HCT116 (cell line): ENCODE measurements at regions not wholly inside any gene's neighbourhood (a gene's known extent, or its start where the extent isn't known, plus 50 kb on each side); places are given as distances from the start of the nearest gene placed in this dataset.

Source experiments
- ATAC-seq: fragments of 200-7000 bp; cut with Tn5 transposase; 2 replicates; pipeline ENCODE4 v1.9.1; 2020; ENCODE audit warnings: mild to moderate bottlenecking, moderate library complexity
- BruUV-seq: library from RNA; stranded (reverse); fragments of 400-500 nt; replicated peaks from 2 replicates; lab custom pipeline; 2021; lab: Mats Ljungman, UMichigan
- CTCF ChIA-PET: fragments of 300-600 bp; sonication (Branson Sonifier 250); formaldehyde crosslinking; loops from one replicate; lab custom pipeline; 2021; ENCODE audit warnings: antibody characterized with exemption; lab: Charles Lee
- POLR2A ChIA-PET: fragments of 300-600, 350-600 bp; sonication (Branson Sonifier 250); formaldehyde crosslinking; loops from one replicate; lab custom pipeline; 2021; ENCODE audit warnings: antibody characterized with exemption; lab: Charles Lee
- RAD21 ChIA-PET, 2 experiments: fragments of 300-600 bp; sonication (Branson Sonifier 250); formaldehyde crosslinking; loops; one replicate each; lab custom pipeline; 2023; ENCODE audit warnings: low total read pairs in 2 of 2; ENCODE audit not compliant: uncharacterized antibody in 2 of 2, unreplicated experiment in 2 of 2, low non-redundant PET in 1 of 2; lab: Charles Lee
- DNase-seq: peaks from one replicate; pipeline ENCODE4 v3.0.0-alpha.2; 2010; ENCODE audit warnings: low read depth, low spot score
- H2AFZ ChIP-seq: fragments of 200-600 bp; shearing (Covaris generic), sonication (generic); 2 replicates; pipeline ENCODE4 v1.6.1; 2017; ENCODE audit warnings: low read depth, mixed run types, mixed read lengths, antibody characterized with exemption, low read length; ENCODE audit not compliant: poor library complexity, severe bottlenecking
- H3K27ac ChIP-seq: 2 replicates; pipeline ENCODE4 v1.5.1; 2012; ENCODE audit warnings: low read depth, low read length
- H3K27me3 ChIP-seq: fragments of 200-600 bp; sonication (generic); 2 replicates; pipeline ENCODE4 v1.6.1; 2016; ENCODE audit warnings: mixed run types, low read length, mixed read lengths; ENCODE audit not compliant: insufficient read depth
- H3K36me3 ChIP-seq, 2 experiments: fragments of 200-500 bp in 1 of 2; fragments of 200-600 bp in 1 of 2; sonication (Bioruptor generic) in 1 of 2; sonication (generic) in 1 of 2; 2 replicates each; pipeline versions ENCODE4 v1.5.1 to v1.6.1; 2014 to 2016; ENCODE audit warnings: low read length in 2 of 2, inconsistent platforms in 1 of 2, mixed read lengths in 1 of 2, mixed run types in 1 of 2; ENCODE audit not compliant: insufficient read depth in 2 of 2, control insufficient read depth in 1 of 2
- H3K4me1 ChIP-seq, 2 experiments: fragments of 200-600 bp in 1 of 2; sonication (generic) in 1 of 2; 2 replicates each; pipeline versions ENCODE4 v1.5.1 to v1.6.1; 2012 to 2017; ENCODE audit warnings: low read length in 2 of 2, inconsistent platforms in 1 of 2, mild to moderate bottlenecking in 1 of 2, mixed read lengths in 1 of 2, mixed run types in 1 of 2, moderate library complexity in 1 of 2; ENCODE audit not compliant: insufficient read depth in 2 of 2, control insufficient read depth in 1 of 2
- H3K4me2 ChIP-seq: fragments of 200-600 bp; sonication (generic); 2 replicates; pipeline ENCODE4 v1.6.1; 2017; ENCODE audit warnings: mixed run types, low read length, mixed read lengths
- H3K4me3 ChIP-seq, 2 experiments: fragments of 200-600 bp in 1 of 2; sonication (generic) in 1 of 2; replicated peaks in 1 of 2; 2 replicates each; pipeline ENCODE4 v1.5.1; 2011 to 2016; ENCODE audit warnings: low read length in 2 of 2, control low read depth in 1 of 2, low read depth in 1 of 2, mild to moderate bottlenecking in 1 of 2, mixed read lengths in 1 of 2, mixed run types in 1 of 2
- H3K79me2 ChIP-seq: fragments of 200-600 bp; sonication (generic); 2 replicates; pipeline ENCODE4 v1.6.1; 2017; ENCODE audit warnings: mild to moderate bottlenecking, mixed run types, low read length, moderate library complexity, mixed read lengths; ENCODE audit not compliant: insufficient read depth
- H3K9ac ChIP-seq: fragments of 200-600 bp; sonication (generic); 2 replicates; pipeline ENCODE4 v1.6.1; 2016; ENCODE audit warnings: low read length, mixed read lengths
- H3K9me2 ChIP-seq: fragments of 200-600 bp; sonication (generic), shearing (Covaris generic); 2 replicates; pipeline ENCODE4 v1.6.1; 2017; ENCODE audit warnings: mixed run types, mild to moderate bottlenecking, moderate library complexity; ENCODE audit not compliant: insufficient read depth
- H3K9me3 ChIP-seq, 2 experiments: fragments of 200-500 bp in 1 of 2; fragments of 200-600 bp in 1 of 2; sonication (Bioruptor generic) in 1 of 2; sonication (generic) in 1 of 2; 2 replicates each; pipeline ENCODE4 v1.6.1; 2014 to 2017; ENCODE audit warnings: low read length in 2 of 2, mixed read lengths in 2 of 2, inconsistent platforms in 1 of 2, low read depth in 1 of 2, mild to moderate bottlenecking in 1 of 2, mixed run types in 1 of 2, moderate library complexity in 1 of 2; ENCODE audit not compliant: control insufficient read depth in 1 of 2, insufficient read depth in 1 of 2
- H4K20me1 ChIP-seq: fragments of 200-600 bp; sonication (generic), shearing (Covaris generic); 2 replicates; pipeline ENCODE4 v1.6.1; 2017; ENCODE audit warnings: mixed run types, mild to moderate bottlenecking, moderate library complexity; ENCODE audit not compliant: insufficient read depth
- CBX3 ChIP-seq: IDR thresholded peaks from 2 replicates; pipeline ENCODE4 v1.6.1; 2012; ENCODE audit warnings: low read depth
- CEBPB ChIP-seq: IDR thresholded peaks from 2 replicates; pipeline ENCODE4 v1.6.1; 2012; ENCODE audit warnings: low read depth
- EGR1 ChIP-seq: IDR thresholded peaks from 2 replicates; pipeline ENCODE4 v1.6.1; 2012; ENCODE audit warnings: low read depth
- ELF1 ChIP-seq: IDR thresholded peaks from 2 replicates; pipeline ENCODE4 v1.6.1; 2012; ENCODE audit warnings: low read depth, borderline replicate concordance
- EZH2 ChIP-seq: fragments of 200-600 bp; sonication (generic); IDR thresholded peaks from 2 replicates; pipeline ENCODE4 v1.6.1; 2017; ENCODE audit warnings: antibody characterized with exemption, mixed run types
- EZH2phosphoT487 ChIP-seq: fragments of 200-600 bp; IDR thresholded peaks from 2 replicates; pipeline ENCODE4 v1.6.1; 2018; ENCODE audit warnings: antibody characterized with exemption, borderline replicate concordance
- JUND ChIP-seq: IDR thresholded peaks from 2 replicates; pipeline ENCODE4 v1.6.1; 2012
- POLR2A ChIP-seq: IDR thresholded peaks from 2 replicates; pipeline ENCODE4 v1.7.0; 2011; ENCODE audit warnings: borderline replicate concordance; ENCODE audit not compliant: insufficient read depth, insufficient read length; ENCODE audit errors: extremely low read depth
- RAD21 ChIP-seq: IDR thresholded peaks from 2 replicates; pipeline ENCODE4 v1.6.1; 2012; ENCODE audit warnings: low read depth, mild to moderate bottlenecking
- SP1 ChIP-seq: IDR thresholded peaks from 2 replicates; pipeline ENCODE4 v1.6.1; 2012; ENCODE audit warnings: low read depth
- TCF7L2 ChIP-seq: IDR thresholded peaks from 2 replicates; pipeline ENCODE4 v1.7.0; 2011; ENCODE audit warnings: borderline replicate concordance, inconsistent platforms; ENCODE audit not compliant: insufficient read depth, insufficient read length; ENCODE audit errors: extremely low read depth
- YY1 ChIP-seq: IDR thresholded peaks from 2 replicates; pipeline ENCODE4 v1.6.1; 2011; ENCODE audit warnings: low read length, low read depth, moderate library complexity, mild to moderate bottlenecking; ENCODE audit not compliant: insufficient replicate concordance; ENCODE audit errors: extremely low read depth
- ZBTB33 ChIP-seq: IDR thresholded peaks from 2 replicates; pipeline ENCODE4 v1.6.1; 2011; ENCODE audit warnings: mild to moderate bottlenecking, low read length, moderate library complexity; ENCODE audit not compliant: insufficient replicate concordance; ENCODE audit errors: extremely low read depth
- ZFX ChIP-seq: fragments of 450-650 bp; IDR thresholded peaks from 2 replicates; pipeline ENCODE4 v1.6.1; 2017
- intact Hi-C: fragments of 100-400 bp; cut with micrococcal nuclease; formaldehyde crosslinking; loops from 2 replicates; pipeline ENCODE4 v1.10.0; 2022
- TF ChIP-seq, protein P1 (sequence below): IDR thresholded peaks from 2 replicates; pipeline ENCODE4 v1.6.1; 2012
- TF ChIP-seq, protein P2 (sequence below), 3 experiments: fragments of 200-600 bp in 1 of 3; sonication (generic) in 1 of 3; IDR thresholded peaks in 2 of 3; conservative IDR thresholded peaks in 1 of 3; 2 replicates each; pipeline ENCODE4 v1.5.1; 2012 to 2017; ENCODE audit warnings: low read depth in 2 of 3, low read length in 2 of 3, antibody characterized with exemption in 1 of 3, borderline replicate concordance in 1 of 3, control low read depth in 1 of 3, mild to moderate bottlenecking in 1 of 3, mixed read lengths in 1 of 3, mixed run types in 1 of 3, moderate library complexity in 1 of 3; ENCODE audit not compliant: insufficient read depth in 1 of 3

DNA sequence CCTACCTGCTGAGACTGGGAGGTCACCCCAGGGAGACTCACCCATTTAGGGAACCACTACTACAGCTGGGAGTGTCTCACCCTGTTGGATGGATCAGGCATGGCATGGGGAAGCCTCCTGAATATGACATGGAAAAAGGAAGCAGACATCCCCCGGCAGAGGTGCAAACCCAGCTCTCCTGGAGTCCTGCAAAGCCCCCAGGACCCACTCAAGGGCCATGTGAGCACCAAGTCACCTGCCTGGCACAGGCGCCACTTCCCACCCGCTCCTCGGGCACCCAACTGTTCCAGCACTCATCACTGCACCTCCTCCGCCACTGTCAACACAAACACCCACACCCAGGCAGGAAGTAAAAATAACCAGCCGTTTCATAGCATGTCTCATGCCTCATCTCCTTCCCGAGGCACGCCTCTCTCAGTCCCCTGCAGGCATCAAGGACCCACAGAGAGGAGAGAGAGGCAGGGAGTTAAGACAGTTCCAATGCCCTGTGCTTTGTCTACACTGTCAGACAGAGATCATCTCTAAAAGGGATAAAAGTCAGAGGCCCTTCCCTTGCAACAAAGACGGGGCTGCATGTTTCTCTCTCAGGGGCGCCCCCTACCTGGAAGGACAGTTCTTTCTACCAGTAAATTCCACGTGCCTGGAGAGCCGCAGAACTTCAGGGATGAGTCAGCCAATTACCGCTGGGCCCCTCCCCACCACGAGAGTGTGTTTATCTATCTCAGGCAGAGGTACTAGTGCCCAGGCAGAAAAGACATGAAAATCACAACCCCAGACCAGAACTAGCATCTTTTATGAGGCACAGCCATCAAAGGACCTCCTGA lies 150.1 kb upstream of the SOD1 start (continued):
- 0 out of 2 replicates have a peak, but pooled peaks have one; percentile 50 for TF ChIP-seq CBX3
- TF ChIP-seq CEBPB = no peak
- peak; percentile 25; the same call in 1 of the 2 replicates for TF ChIP-seq SP1
- peak; percentile 64; the same call in 1 of the 2 replicates for TF ChIP-seq JUND
- TF ChIP-seq EGR1 = peak; percentile 55

GRCh38 chr21:31505975-31506374 lies 153.5 kb upstream of the SOD1 start:
- no peak for ATAC-seq
- POLR2A ChIA-PET = no interaction called here
- H3K27ac ChIP-seq = no peak overlapping the region
- H3K9me2 ChIP-seq = no peaks in the 10 kb centered on the region
- H3K4me3 ChIP-seq = no peak overlapping the region
- H2AFZ ChIP-seq = no peak overlapping the region
- RAD21 ChIA-PET = no interaction called here
- DNase-seq = no peak
- H3K4me2 ChIP-seq = no peak overlapping the region
- BruUV-seq = no TSS peak
- TF ChIP-seq, protein P1, sequence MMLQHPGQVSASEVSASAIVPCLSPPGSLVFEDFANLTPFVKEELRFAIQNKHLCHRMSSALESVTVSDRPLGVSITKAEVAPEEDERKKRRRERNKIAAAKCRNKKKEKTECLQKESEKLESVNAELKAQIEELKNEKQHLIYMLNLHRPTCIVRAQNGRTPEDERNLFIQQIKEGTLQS = no peak
- no peak for TF ChIP-seq JUND
- no peak for TF ChIP-seq ZBTB33
- TF ChIP-seq ZFX = no peak
- no peak for TF ChIP-seq RAD21
- no peak for TF ChIP-seq TCF7L2
- TF ChIP-seq POLR2A = no peak
- no peak for TF ChIP-seq EZH2phosphoT487
- TF ChIP-seq, protein P2, sequence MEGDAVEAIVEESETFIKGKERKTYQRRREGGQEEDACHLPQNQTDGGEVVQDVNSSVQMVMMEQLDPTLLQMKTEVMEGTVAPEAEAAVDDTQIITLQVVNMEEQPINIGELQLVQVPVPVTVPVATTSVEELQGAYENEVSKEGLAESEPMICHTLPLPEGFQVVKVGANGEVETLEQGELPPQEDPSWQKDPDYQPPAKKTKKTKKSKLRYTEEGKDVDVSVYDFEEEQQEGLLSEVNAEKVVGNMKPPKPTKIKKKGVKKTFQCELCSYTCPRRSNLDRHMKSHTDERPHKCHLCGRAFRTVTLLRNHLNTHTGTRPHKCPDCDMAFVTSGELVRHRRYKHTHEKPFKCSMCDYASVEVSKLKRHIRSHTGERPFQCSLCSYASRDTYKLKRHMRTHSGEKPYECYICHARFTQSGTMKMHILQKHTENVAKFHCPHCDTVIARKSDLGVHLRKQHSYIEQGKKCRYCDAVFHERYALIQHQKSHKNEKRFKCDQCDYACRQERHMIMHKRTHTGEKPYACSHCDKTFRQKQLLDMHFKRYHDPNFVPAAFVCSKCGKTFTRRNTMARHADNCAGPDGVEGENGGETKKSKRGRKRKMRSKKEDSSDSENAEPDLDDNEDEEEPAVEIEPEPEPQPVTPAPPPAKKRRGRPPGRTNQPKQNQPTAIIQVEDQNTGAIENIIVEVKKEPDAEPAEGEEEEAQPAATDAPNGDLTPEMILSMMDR (IDR thresholded peaks at IDR 0.05 in 2 of 3, conservative IDR thresholded peaks at IDR 0.05 in 1 of 3; ENCODE audit: borderline replicate concordance in 1 of 3, insufficient read depth in 1 of 3, low read depth in 2 of 3, low read length in 2 of 3) = no peak
- no peak for TF ChIP-seq EZH2
- no peak for TF ChIP-seq YY1
- TF ChIP-seq ELF1 = no peak
- peaks cover 38 to 46% of the 10 kb centered on the region in 2 experiments for H3K4me1 ChIP-seq
- no peaks in the 10 kb centered on the region for H3K36me3 ChIP-seq
- no peaks in the 10 kb centered on the region for H3K27me3 ChIP-seq
- intact Hi-C loops = no loop called here
- peaks cover 12% of the 10 kb centered on the region for H3K79me2 ChIP-seq
- H3K9ac ChIP-seq = no peak overlapping the region
- no peaks in the 10 kb centered on the region for H4K20me1 ChIP-seq
- CTCF ChIA-PET = no interaction called here
- H3K9me3 ChIP-seq = no peaks in the 10 kb centered on the region
